A549 (cell line): ENCODE measurements at regions not wholly inside any gene's neighbourhood (a gene's known extent, or its start where the extent isn't known, plus 50 kb on each side); places are given as distances from the start of the nearest gene placed in this dataset.

Source experiments
- ATAC-seq, 2 experiments: fragments of 200-7000 bp in 1 of 2; fragments of >200 bp in 1 of 2; cut with Nextera tagmentation in 1 of 2; cut with Tn5 transposase in 1 of 2; 3 replicates each; pipeline versions ENCODE4 v1.8.0 to v1.9.1; 2018 to 2020; ENCODE audit warnings: mild to moderate bottlenecking in 1 of 2, moderate library complexity in 1 of 2
- CTCF ChIA-PET: fragments of 300-600 bp; sonication (Branson Sonifier 250); formaldehyde crosslinking; extraction: SDS; loops from one replicate; lab custom pipeline; 2021; ENCODE audit warnings: antibody characterized with exemption, inconsistent platforms; lab: Yijun Ruan, JAX
- POLR2A ChIA-PET: fragments of 350-600 bp; formaldehyde crosslinking; extraction: SDS; loops from one replicate; lab custom pipeline; 2021; ENCODE audit warnings: antibody characterized with exemption, inconsistent platforms; lab: Yijun Ruan, JAX
- DNase-seq, 2 experiments: peaks; one replicate each; pipeline versions ENCODE4 v3.0.0 to v3.0.0-alpha.2; 2011 to 2016; ENCODE audit warnings: low read depth in 1 of 2, low spot score in 1 of 2
- FAIRE-seq: peaks from 2 replicates; lab custom pipeline; 2011; peaks lifted over from hg19 to GRCh38; lab: Jason Lieb, UNC
- H3K27ac ChIP-seq, 2 experiments: fragments of >200 bp; sonication (Bioruptor Twin); formaldehyde crosslinking; 3 replicates each; pipeline ENCODE4 v1.5.1; 2016 to 2017
- H3K4me1 ChIP-seq: fragments of >200 bp; sonication (Bioruptor Twin); formaldehyde crosslinking; 3 replicates; pipeline ENCODE4 v1.6.1; 2016
- H3K4me2 ChIP-seq: fragments of >200 bp; sonication (Bioruptor Twin); formaldehyde crosslinking; 3 replicates; pipeline ENCODE4 v1.6.1; 2016
- H3K4me3 ChIP-seq: fragments of >200 bp; sonication (Bioruptor Twin); formaldehyde crosslinking; 3 replicates; pipeline ENCODE4 v1.5.1; 2016
- H3K9me3 ChIP-seq: fragments of >200 bp; sonication (Bioruptor Twin); formaldehyde crosslinking; 3 replicates; pipeline ENCODE4 v1.6.1; 2016
- CEBPB ChIP-seq, 2 experiments: fragments of >200 bp in 1 of 2; sonication (Bioruptor Twin) in 1 of 2; formaldehyde crosslinking in 1 of 2; IDR thresholded peaks; 2 replicates each; pipeline ENCODE4 v1.6.1; 2012 to 2016
- CHD4 ChIP-seq: fragments of 200-600 bp; sonication (generic); IDR thresholded peaks from 2 replicates; pipeline ENCODE4 v1.6.1; 2016; ENCODE audit warnings: antibody characterized with exemption, mild to moderate bottlenecking, borderline replicate concordance
- EP300 ChIP-seq, 2 experiments: fragments of >200 bp; sonication (Bioruptor Twin); formaldehyde crosslinking; IDR thresholded peaks; 2 replicates in 1 of 2; 3 replicates in 1 of 2; pipeline ENCODE4 v1.6.1; 2016 to 2017
- FOSL2 ChIP-seq, 2 experiments: fragments of 450-650 bp in 1 of 2; fragments of >200 bp in 1 of 2; sonication (Bioruptor Twin) in 1 of 2; formaldehyde crosslinking; IDR thresholded peaks; 2 replicates each; pipeline versions ENCODE4 v1.5.0 to v1.6.1; 2016 to 2020; ENCODE audit warnings: mild to moderate bottlenecking in 1 of 2, moderate library complexity in 1 of 2
- GATA3 ChIP-seq: IDR thresholded peaks from 2 replicates; pipeline ENCODE4 v1.6.1; 2012; ENCODE audit warnings: borderline replicate concordance
- HEYL ChIP-seq: fragments of 250-450 bp; sonication (Bioruptor Pico); IDR thresholded peaks from 2 replicates; pipeline ENCODE4 v1.8.0; 2021; ENCODE audit warnings: mild to moderate bottlenecking, moderate library complexity
- HOXA7 ChIP-seq: fragments of 250-450 bp; sonication (Bioruptor Pico); IDR thresholded peaks from 2 replicates; pipeline ENCODE4 v1.5.0; 2020; ENCODE audit warnings: mild to moderate bottlenecking, moderate library complexity
- HOXB13 ChIP-seq: fragments of 250-450 bp; sonication (Bioruptor Pico); IDR thresholded peaks from 2 replicates; pipeline ENCODE4 v1.5.0; 2020; ENCODE audit warnings: low read depth, mild to moderate bottlenecking, moderate library complexity
- JUN ChIP-seq, 2 experiments: fragments of >200 bp; sonication (Bioruptor Twin); formaldehyde crosslinking; IDR thresholded peaks; 2 replicates in 1 of 2; 3 replicates in 1 of 2; pipeline ENCODE4 v1.6.1; 2016 to 2017
- MAFK ChIP-seq: fragments of 450-650 bp; IDR thresholded peaks from 2 replicates; pipeline ENCODE4 v1.6.1; 2014; ENCODE audit not compliant: partially characterized antibody
- NFE2L2 ChIP-seq: fragments of 150-350 bp; conservative IDR thresholded peaks from 2 replicates; pipeline ENCODE4 v1.6.1; 2014; ENCODE audit warnings: low read length
- NR3C1 ChIP-seq: fragments of >200 bp; sonication (Bioruptor Twin); formaldehyde crosslinking; IDR thresholded peaks from 3 replicates; pipeline ENCODE4 v1.6.1; 2017
- POLR2AphosphoS2 ChIP-seq: conservative IDR thresholded peaks from 2 replicates; pipeline ENCODE4 v1.6.1; 2012; ENCODE audit warnings: low read length, improper control_type of control experiment, inconsistent platforms
- RARB ChIP-seq: fragments of 250-450 bp; sonication (Bioruptor Pico); IDR thresholded peaks from 2 replicates; pipeline ENCODE4 v1.8.0; 2021; ENCODE audit warnings: mild to moderate bottlenecking, moderate library complexity
- RNF2 ChIP-seq: fragments of 200-600 bp; sonication (generic); IDR thresholded peaks from 2 replicates; pipeline ENCODE4 v1.6.1; 2016; ENCODE audit warnings: low read depth, mild to moderate bottlenecking, antibody characterized with exemption, moderate library complexity, borderline replicate concordance
- ZFP36 ChIP-seq: fragments of 450-650 bp; IDR thresholded peaks from 2 replicates; pipeline ENCODE4 v1.6.1; 2014; ENCODE audit warnings: borderline replicate concordance; ENCODE audit not compliant: partially characterized antibody
- whole genome bisulfite sequencing: methylation state at CpG from one replicate; pipeline ENCODE4 v1.1.6; 2017; ENCODE audit errors: missing lambda C conversion rate; 5-methylcytosine and 5-hydroxymethylcytosine counted together
- TF ChIP-seq, protein P1 (sequence below): fragments of >200 bp; sonication (Bioruptor Twin); formaldehyde crosslinking; IDR thresholded peaks from 3 replicates; pipeline ENCODE4 v1.5.1; 2016
- TF ChIP-seq, protein P2 (sequence below): fragments of >200 bp; sonication (Bioruptor Twin); formaldehyde crosslinking; IDR thresholded peaks from 2 replicates; pipeline ENCODE4 v1.6.1; 2016
- TF ChIP-seq, protein P3 (sequence below): fragments of 200-600 bp; sonication (generic); IDR thresholded peaks from 2 replicates; pipeline ENCODE4 v1.6.1; 2016; ENCODE audit warnings: antibody characterized with exemption, mild to moderate bottlenecking, moderate library complexity

DNA sequence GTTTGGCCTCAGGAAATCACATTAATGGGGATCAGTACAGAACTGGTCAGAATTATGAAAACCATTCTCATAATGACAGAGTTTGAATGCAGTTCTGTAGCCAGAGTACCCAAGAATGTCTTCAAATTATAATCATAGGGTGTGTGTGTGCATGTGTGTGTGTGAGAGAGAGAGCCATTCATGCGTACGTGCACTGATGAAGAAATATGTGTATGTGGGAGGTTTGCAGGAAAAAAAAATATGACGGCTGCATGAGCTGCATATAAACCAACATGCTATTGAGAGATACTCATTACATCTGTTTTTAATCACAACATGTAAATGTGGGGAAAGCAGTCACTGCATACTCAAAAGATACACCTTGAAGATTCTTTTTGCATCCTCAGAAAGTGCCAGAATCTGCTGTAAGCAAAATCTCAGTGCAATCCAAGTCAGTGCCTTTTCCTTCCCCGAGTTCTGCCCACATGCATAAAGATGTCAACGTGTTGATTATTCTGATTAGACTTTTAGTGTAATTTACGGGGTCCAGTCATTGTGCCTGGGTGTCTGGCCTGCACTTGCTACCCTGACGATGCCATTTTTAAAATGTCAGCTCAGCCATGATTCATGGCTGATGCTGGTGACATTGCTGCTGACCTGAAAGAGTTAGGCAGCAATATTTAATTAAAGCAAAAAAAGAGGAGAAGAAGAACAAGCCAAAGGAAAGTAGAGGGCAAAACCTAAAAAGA, 378.7 kb upstream of the ZFHX3 start:
- CTCF ChIA-PET: interaction anchor here (0.8 kb wide), 1 partner anchor 174 kb away, joined by 3 read pairs; no protein-coding TSS in a partner anchor
- no peaks in the 10 kb centered on the region for H3K9me3 ChIP-seq
- TF ChIP-seq CHD4: no peak
- TF ChIP-seq NR3C1: no peak
- no peak for TF ChIP-seq HOXA7
- no peak for TF ChIP-seq NFE2L2
- TF ChIP-seq, protein P1, sequence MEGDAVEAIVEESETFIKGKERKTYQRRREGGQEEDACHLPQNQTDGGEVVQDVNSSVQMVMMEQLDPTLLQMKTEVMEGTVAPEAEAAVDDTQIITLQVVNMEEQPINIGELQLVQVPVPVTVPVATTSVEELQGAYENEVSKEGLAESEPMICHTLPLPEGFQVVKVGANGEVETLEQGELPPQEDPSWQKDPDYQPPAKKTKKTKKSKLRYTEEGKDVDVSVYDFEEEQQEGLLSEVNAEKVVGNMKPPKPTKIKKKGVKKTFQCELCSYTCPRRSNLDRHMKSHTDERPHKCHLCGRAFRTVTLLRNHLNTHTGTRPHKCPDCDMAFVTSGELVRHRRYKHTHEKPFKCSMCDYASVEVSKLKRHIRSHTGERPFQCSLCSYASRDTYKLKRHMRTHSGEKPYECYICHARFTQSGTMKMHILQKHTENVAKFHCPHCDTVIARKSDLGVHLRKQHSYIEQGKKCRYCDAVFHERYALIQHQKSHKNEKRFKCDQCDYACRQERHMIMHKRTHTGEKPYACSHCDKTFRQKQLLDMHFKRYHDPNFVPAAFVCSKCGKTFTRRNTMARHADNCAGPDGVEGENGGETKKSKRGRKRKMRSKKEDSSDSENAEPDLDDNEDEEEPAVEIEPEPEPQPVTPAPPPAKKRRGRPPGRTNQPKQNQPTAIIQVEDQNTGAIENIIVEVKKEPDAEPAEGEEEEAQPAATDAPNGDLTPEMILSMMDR: no peak
- TF ChIP-seq, protein P2, sequence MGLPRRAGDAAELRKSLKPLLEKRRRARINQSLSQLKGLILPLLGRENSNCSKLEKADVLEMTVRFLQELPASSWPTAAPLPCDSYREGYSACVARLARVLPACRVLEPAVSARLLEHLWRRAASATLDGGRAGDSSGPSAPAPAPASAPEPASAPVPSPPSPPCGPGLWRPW: no peak
- TF ChIP-seq MAFK: no peak
- TF ChIP-seq RNF2: no peak
- no peak for TF ChIP-seq POLR2AphosphoS2
- no peak for TF ChIP-seq ZFP36
- TF ChIP-seq CEBPB (IDR thresholded peaks at IDR 0.05): no peak
- no peak for TF ChIP-seq RARB (CRISPR knock-in tag)
- TF ChIP-seq FOSL2 (IDR thresholded peaks at IDR 0.05): no peak
- no peak for TF ChIP-seq FOSL2 (CRISPR knock-in tag; IDR thresholded peaks at IDR 0.05)
- TF ChIP-seq, protein P3, sequence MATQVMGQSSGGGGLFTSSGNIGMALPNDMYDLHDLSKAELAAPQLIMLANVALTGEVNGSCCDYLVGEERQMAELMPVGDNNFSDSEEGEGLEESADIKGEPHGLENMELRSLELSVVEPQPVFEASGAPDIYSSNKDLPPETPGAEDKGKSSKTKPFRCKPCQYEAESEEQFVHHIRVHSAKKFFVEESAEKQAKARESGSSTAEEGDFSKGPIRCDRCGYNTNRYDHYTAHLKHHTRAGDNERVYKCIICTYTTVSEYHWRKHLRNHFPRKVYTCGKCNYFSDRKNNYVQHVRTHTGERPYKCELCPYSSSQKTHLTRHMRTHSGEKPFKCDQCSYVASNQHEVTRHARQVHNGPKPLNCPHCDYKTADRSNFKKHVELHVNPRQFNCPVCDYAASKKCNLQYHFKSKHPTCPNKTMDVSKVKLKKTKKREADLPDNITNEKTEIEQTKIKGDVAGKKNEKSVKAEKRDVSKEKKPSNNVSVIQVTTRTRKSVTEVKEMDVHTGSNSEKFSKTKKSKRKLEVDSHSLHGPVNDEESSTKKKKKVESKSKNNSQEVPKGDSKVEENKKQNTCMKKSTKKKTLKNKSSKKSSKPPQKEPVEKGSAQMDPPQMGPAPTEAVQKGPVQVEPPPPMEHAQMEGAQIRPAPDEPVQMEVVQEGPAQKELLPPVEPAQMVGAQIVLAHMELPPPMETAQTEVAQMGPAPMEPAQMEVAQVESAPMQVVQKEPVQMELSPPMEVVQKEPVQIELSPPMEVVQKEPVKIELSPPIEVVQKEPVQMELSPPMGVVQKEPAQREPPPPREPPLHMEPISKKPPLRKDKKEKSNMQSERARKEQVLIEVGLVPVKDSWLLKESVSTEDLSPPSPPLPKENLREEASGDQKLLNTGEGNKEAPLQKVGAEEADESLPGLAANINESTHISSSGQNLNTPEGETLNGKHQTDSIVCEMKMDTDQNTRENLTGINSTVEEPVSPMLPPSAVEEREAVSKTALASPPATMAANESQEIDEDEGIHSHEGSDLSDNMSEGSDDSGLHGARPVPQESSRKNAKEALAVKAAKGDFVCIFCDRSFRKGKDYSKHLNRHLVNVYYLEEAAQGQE: no peak
- TF ChIP-seq HEYL (CRISPR knock-in tag): no peak
- no peak for TF ChIP-seq JUN (IDR thresholded peaks at IDR 0.05)
- TF ChIP-seq HOXB13 (CRISPR knock-in tag): no peak
- TF ChIP-seq, all 56 proteins: peak for 0
- FAIRE-seq (no peak), ATAC-seq (no peak), DNase-seq (no peak)
- Histone ChIP-seq H3K4me1 (no peaks in the 10 kb centered on the region), H3K4me3 (no peak overlapping the region), H3K27ac (no peak overlapping the region), H3K4me2 (no peak overlapping the region)
- 41% methylated on average over 7 of the region's 7 CpGs for WGBS
- POLR2A ChIA-PET: no interaction called here

DNA sequence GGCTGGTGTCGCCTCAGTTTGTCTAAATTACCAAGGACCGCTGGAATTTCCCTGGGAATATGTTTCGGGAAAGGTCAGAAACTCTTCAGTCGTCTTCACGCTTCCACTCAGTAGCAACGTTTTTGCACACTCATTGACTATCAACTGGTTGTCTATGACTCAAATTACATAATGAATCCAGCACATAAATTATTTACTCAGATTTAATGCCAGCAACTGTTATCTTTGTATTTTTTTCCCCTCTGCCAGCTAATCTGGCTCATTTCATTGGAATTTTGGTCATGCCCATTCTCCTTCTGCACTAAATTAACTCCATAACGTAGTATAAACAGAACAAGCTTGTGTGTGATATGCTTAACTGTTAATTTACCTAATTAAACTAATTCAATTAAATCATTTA, 372.7 kb upstream of the ZFHX3 start:
- CTCF ChIA-PET: no interaction called here
- POLR2A ChIA-PET: no interaction called here
- ATAC-seq (peak in 1 of 2 experiments; percentile 59; a peak in 3 of 6 replicates), FAIRE-seq (no peak)
- no peak overlapping the region for H3K4me3 ChIP-seq
- TF ChIP-seq GATA3: peak; percentile 42; the same call in 1 of the 2 replicates
- TF ChIP-seq EP300 (IDR thresholded peaks at IDR 0.05): no peak
- TF ChIP-seq, all 56 proteins: peak for 1
- Histone ChIP-seq H3K9me3 (no peaks in the 10 kb centered on the region), H3K4me1 (peaks cover 21% of the 10 kb centered on the region; the same call in 2 of the 3 replicates), H3K27ac (peak overlapping the region in 1 of 2 experiments; percentile 31; a peak in 2 of 6 replicates), H3K4me2 (peak overlapping the region; percentile 61)
- 4% methylated on average over 7 of the region's 7 CpGs for WGBS
- peak in 1 of 2 experiments; percentile 29 for DNase-seq
